C4-2B (cell line): ENCODE measurements at regions not wholly inside any gene's neighbourhood (a gene's known extent, or its start where the extent isn't known, plus 50 kb on each side); places are given as distances from the start of the nearest gene placed in this dataset.

Experiments
- H3K27ac ChIP-seq: fragments of 450-650 bp; 2 replicates; pipeline ENCODE4 v1.5.1; 2017
- ZFX ChIP-seq: fragments of 450-650 bp; IDR thresholded peaks from 2 replicates; pipeline ENCODE4 v1.6.1; 2017
- TF ChIP-seq, protein P1 (sequence below): fragments of 450-650 bp; conservative IDR thresholded peaks from 2 replicates; pipeline ENCODE4 v1.5.1; 2017; ENCODE audit warnings: mild to moderate bottlenecking

DNA sequence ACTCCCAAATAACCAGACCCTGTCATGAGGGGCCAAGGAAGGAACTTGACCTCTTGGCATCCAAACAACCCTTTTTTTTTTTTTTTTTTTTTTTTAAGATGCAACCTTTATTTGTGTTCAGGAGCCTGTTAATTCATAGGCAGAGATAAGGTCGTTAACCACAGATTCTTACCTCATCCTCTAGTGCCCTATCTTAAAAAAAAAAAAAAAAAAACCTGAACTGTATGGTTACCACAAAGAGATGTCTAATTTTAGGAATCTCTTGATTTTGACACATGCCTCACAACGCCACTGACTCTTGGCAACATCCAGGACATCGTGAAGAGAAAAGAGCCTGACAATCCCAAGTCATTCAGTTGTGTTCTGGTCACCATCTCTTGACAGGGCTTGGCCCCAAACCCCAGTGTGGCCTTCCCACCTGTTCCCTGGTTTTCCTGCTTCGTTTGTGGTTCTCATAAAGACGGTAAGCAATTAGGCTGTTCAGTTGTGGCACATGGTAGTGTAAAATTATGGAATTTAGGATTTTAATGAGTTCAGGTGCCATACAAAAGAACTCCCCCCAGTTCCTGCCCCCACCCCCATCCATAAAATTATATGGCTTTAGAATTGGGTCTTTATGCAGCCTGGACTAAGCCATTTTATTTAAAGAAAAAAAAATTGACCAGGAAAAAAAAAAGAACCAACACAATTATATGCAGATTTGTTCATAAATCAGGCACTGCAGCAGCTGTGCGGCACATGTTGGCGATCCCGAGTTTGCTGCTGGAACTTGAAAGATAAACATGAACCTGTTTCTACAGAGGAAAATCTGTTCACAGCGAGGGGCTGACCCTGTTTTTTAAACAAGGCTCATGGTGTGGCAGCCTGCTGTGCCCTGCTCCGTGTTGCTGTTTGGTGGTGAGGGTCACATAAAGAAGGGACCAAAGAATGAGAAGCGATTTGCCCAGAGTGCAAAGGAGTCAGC, 267.8 kb upstream of the CLINT1 start:
- no peak for TF ChIP-seq ZFX
- TF ChIP-seq, protein P1, sequence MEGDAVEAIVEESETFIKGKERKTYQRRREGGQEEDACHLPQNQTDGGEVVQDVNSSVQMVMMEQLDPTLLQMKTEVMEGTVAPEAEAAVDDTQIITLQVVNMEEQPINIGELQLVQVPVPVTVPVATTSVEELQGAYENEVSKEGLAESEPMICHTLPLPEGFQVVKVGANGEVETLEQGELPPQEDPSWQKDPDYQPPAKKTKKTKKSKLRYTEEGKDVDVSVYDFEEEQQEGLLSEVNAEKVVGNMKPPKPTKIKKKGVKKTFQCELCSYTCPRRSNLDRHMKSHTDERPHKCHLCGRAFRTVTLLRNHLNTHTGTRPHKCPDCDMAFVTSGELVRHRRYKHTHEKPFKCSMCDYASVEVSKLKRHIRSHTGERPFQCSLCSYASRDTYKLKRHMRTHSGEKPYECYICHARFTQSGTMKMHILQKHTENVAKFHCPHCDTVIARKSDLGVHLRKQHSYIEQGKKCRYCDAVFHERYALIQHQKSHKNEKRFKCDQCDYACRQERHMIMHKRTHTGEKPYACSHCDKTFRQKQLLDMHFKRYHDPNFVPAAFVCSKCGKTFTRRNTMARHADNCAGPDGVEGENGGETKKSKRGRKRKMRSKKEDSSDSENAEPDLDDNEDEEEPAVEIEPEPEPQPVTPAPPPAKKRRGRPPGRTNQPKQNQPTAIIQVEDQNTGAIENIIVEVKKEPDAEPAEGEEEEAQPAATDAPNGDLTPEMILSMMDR: no peak
- no peak overlapping the region for H3K27ac ChIP-seq

DNA sequence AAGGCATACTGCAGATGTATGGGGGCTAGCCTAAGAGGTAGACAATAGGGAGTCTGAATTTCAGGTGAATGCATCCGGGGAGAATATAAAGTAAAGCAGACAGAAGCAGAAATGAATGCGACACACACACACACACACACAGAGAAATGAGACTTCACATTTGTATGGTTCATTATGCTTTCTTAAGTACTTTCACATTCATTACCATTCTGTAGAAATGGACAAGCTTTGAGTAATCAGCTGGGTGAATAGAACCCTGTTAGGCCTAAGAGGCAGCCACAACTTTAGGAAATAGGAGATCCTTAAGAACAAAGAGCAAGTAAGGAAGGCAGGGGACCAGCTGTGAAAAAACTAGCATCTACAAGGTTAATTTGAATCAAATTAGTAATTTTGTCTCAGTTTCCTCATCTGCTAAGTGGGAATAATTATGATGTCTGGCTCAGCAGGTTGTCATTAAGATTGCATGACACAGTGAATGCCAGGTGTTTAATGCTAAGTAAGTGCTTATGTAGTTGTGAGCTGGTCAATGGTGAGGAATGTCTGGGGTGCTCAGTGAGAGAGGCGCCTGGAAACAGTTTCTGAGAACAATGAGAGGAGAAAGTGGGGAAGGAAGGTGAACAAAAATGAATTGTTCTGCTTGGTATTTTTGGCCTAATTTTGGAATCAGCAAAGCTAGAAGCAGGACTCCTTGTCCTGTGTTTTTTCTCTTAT, 265.8 kb upstream of the CLINT1 start:
- H3K27ac ChIP-seq: no peak overlapping the region

DNA sequence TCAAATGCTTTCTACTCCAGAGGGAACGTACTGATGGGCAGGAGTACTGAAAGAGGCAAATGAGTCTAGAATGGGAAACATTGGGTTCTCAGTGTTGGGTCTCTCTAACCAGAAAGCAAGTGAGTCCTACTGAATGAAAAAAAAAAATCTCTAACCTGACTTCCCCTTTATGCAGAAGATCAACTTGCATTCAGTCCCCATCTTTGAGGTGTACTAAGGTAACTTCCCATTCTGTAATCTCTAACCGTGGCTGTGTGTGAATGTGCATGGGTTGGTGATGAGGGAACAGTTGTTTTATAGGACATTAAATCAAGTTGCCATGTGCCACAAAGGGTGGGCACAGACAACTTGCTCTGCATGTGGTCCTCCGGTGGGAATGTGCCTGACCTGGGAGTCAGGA, 264.6 kb upstream of the CLINT1 start:
- H3K27ac ChIP-seq: no peak overlapping the region
- TF ChIP-seq, protein P1: no peak
- TF ChIP-seq ZFX: no peak

More for the DNA sequence above, 265.8 kb upstream of the CLINT1 start:
- TF ChIP-seq, protein P1: no peak
- no peak for TF ChIP-seq ZFX

DNA sequence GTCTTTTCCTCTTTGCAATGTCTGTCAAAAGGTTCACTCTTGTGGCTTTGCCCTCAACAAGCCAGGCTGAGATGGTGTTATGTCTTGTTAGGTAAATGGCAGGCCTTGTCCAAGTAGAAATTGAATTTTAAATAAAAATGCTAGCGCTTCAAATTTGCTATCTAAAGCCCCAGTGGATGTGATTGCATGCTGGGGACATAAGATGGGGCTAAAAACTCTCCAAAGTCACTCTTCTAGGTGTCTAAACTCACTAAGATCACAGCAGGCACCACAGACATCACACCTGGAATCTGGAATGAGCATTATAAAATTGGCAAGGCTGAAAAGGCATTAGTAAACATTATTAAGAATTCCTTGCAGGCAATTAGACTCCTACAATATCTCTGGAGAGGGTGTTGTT, 262.7 kb upstream of the CLINT1 start:
- TF ChIP-seq, protein P1: no peak
- TF ChIP-seq ZFX: no peak
- no peak overlapping the region for H3K27ac ChIP-seq

- no peak overlapping the region for H3K27ac ChIP-seq
- TF ChIP-seq, protein P1: no peak
- no peak for TF ChIP-seq ZFX
Measured at GRCh38 chr5:158120760-158121159, 261.8 kb upstream of the CLINT1 start.

DNA sequence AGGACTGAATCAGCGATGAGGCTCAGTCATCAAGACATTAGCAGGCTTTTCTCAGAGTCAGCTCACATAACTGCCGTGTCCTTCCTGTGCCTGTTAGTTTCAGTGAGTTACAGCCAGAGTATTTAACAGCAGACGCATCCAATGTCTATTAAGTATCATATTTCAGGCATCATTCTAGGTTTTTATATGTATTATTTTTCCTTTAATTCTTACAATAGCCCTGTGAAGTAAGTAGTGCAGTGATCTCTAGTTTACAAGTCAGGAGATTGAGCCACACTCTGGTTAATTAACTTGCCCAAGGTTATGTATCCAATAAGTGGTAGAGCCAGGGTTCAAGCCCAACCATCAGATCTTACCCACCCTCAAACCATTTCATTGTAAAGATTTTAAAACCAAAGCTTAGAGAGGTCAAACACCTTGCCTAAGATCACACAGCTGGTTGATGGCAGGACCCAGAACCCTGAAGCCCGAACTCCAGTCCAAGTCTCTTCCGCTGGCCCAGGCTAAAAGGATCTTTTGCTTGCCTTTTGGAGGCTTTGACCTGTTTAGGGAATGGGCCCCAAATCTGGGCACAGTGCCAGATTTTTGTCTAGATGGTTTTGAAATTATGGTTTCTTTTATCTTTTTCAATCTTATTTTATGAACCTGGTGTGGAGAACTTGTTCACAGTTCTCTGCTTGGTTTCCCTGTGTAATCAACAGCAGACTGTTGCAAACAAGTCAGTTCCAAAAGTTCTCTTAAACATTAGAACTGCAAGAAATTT, 261.2 kb upstream of the CLINT1 start:
- H3K27ac ChIP-seq: no peak overlapping the region
- TF ChIP-seq ZFX: no peak
- TF ChIP-seq, protein P1: no peak
